ENCODE measurements at regions not wholly inside any gene's neighbourhood (a gene's known extent, or its start where the extent isn't known, plus 50 kb on each side); places are given as distances from the start of the nearest gene placed in this dataset.

GRCh38 chr10:123488436-123488835 lies 177.7 kb upstream of the GPR26 start (continued):
- no peak for TF ChIP-seq NONO (IDR thresholded peaks at IDR 0.05)
- no peak for TF ChIP-seq NONO (CRISPR knock-in tag; conservative IDR thresholded peaks at IDR 0.05)
- no peak for TF ChIP-seq ZFP90 (CRISPR knock-in tag; IDR thresholded peaks at IDR 0.05; ENCODE audit: borderline replicate concordance)

- no peak for FAIRE-seq
Measured at GRCh38 chr10:123491364-123491763, 174.8 kb upstream of the GPR26 start.

More at GRCh38 chr10:123491364-123491763, 174.8 kb upstream of the GPR26 start:
- no peaks in the 10 kb centered on the region for H3K9me3 ChIP-seq (ENCODE audit: low read length)
- H4K20me1 ChIP-seq (ENCODE audit: insufficient read depth, low read length) = no peaks in the 10 kb centered on the region
- H3K27me3 ChIP-seq (ENCODE audit: control insufficient read depth in 1 of 2, insufficient read depth in 2 of 2, low read length in 2 of 2) = peaks cover 7 to 25% of the 10 kb centered on the region in 2 experiments; a peak in 4 of 5 replicates
- no peak overlapping the region for H3K27ac ChIP-seq (ENCODE audit: extremely low read length, insufficient read depth, low read length)
- intact Hi-C loops (cut with micrococcal nuclease; ENCODE audit: unreplicated experiment) (no loop called here), in situ Hi-C loops (cut with HindIII; ENCODE audit: extremely low pct_ligation_motif_present, low pct_unique_long_range_greater_than_20kb) (no loop called here)
- ChIA-PET CTCF (ENCODE audit: low intra/inter-chr PET ratio, low total read pairs) (no interaction called here), POLR2A (no interaction called here)
- H3K36me3 ChIP-seq (replicated peaks in 1 of 2; ENCODE audit: control insufficient read depth in 1 of 2, insufficient read depth in 2 of 2, low read length in 2 of 2) = no peaks in the 10 kb centered on the region
- BruUV-seq (replicated peaks) = no TSS peak
- H3K4me2 ChIP-seq (ENCODE audit: low read depth, low read length) = no peak overlapping the region
- no peak overlapping the region for H2AFZ ChIP-seq (ENCODE audit: low read length)
- TF ChIP-seq CBX1 (IDR thresholded peaks at IDR 0.05; ENCODE audit: low read depth) = no peak
- TF ChIP-seq HMGA1 (CRISPR knock-in tag; conservative IDR thresholded peaks at IDR 0.05) = no peak
- no peak for TF ChIP-seq MYPOP (CRISPR knock-in tag; IDR thresholded peaks at IDR 0.05)
- no peak for TF ChIP-seq CC2D1A (CRISPR knock-in tag; IDR thresholded peaks at IDR 0.05)
- TF ChIP-seq ZNF234 (CRISPR knock-in tag; conservative IDR thresholded peaks at IDR 0.05) = no peak
- no peak for TF ChIP-seq ZNF235 (CRISPR knock-in tag; IDR thresholded peaks at IDR 0.05; ENCODE audit: borderline replicate concordance)
- TF ChIP-seq DMAP1 (CRISPR knock-in tag; IDR thresholded peaks at IDR 0.05) = no peak
- no peak for TF ChIP-seq ATF1 (CRISPR knock-in tag; IDR thresholded peaks at IDR 0.05)
- TF ChIP-seq MXI1 (IDR thresholded peaks at IDR 0.05; ENCODE audit: borderline replicate concordance, low read depth, low read length) = no peak
- TF ChIP-seq TCF7L2 (IDR thresholded peaks at IDR 0.05; ENCODE audit: low read depth, low read length) = no peak
- ATAC-seq (no peak), DNase-seq (ENCODE audit: low spot score) (no peak)
- WGBS (ENCODE audit: low lambda C conversion rate) = 7% methylated on average over 6 of the region's 6 CpGs
- no peak overlapping the region for H3K4me3 ChIP-seq (replicated peaks in 1 of 3; ENCODE audit: insufficient read depth in 1 of 3, low read depth in 2 of 3, low read length in 3 of 3)
- H3K9ac ChIP-seq (ENCODE audit: insufficient read depth, low read depth, low read length) = no peak overlapping the region
- no peaks in the 10 kb centered on the region for H3K79me2 ChIP-seq (ENCODE audit: insufficient read depth, low read length)
- no peaks in the 10 kb centered on the region for H3K4me1 ChIP-seq (ENCODE audit: insufficient read depth, low read length)

Data from HepG2 (cell line).